ENCODE measurements at regions not wholly inside any gene's neighbourhood (a gene's known extent, or its start where the extent isn't known, plus 50 kb on each side); places are given as distances from the start of the nearest gene placed in this dataset.
"Not testable (repeated sequence)": the region's sequence is repeated elsewhere in the genome, so short reads cannot be mapped to it uniquely, and the experiment has no call there.

DNA sequence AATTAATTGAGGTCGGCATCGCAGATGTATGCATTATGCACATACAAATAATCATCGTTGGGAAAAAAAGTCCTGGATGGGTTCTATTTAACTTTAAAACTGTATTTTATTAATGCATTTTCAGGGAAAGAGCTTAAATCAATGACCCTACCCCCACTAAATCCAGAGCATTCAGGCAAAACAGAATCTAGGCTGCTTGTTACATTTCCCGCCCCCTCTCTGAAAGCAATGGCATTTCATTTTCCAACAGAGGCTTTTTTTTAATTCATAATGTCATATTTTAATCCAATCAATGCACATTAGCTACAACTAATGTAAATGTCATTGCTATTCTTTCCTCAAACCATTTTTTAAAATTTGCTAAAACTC, 117.4 kb upstream of the GRIA1 start:
- no peak for DNase-seq (ENCODE audit: low read depth)

DNA sequence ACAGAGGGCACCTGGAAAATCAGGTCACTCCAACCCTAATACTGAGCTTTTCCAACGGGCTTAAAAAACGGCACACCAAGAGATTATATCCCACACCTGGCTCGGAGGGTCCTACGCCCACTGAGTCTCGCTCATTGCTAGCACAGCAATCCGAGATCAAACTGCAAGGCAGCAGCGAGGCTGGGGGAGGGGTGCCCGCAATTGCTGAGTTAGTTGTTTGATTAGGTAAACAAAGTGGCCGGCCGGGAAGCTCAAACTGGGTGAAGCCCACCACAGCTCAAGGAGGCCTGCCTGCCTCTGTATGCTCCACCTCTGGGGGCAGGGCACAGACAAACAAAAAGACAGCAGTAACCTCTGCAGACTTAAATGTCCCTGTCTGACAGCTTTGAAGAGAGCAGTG, 108.8 kb upstream of the GRIA1 start:
- DNase-seq (ENCODE audit: low read depth), result not testable (repeated sequence)

DNA sequence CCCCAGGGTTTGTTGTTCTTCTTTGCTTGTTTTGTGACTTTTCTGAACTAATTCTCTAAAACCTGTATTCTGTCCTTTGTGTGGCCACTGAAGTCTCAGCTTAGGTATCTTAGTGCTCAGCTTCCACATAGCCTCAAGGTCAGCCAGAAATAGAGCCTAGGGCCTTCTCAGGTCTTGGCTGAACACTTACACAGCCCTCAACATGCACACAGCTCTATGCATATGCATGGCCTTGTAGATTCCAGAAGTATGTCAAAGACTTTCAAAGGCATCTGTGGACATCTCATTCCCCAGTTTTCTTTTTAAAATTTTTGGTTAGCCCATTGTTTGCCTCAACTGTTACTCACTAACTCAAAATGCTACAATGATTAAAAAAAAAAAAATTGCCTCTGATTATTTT, 99.9 kb upstream of the GRIA1 start:
- DNase-seq (ENCODE audit: low read depth), result no peak

DNA sequence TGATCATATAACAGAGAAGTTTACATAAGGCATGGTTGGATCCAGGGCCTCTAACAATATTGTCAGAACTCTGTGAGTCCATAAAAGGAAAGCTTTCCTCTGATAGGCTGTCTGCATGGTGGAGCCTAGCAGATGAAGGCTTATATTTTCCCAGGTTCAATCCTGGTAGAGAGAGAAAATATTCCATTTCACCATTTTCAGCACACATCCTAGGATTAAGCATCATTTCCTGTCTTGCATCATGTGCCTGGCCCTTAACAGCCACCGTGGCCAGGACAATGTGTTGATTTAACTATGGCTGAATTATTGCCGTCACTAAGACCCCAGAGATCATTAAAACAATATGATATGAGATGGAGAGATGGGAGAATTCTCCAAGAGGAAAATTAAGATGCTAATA, 90.9 kb upstream of the GRIA1 start:
- no peak for DNase-seq (ENCODE audit: low read depth)

DNA sequence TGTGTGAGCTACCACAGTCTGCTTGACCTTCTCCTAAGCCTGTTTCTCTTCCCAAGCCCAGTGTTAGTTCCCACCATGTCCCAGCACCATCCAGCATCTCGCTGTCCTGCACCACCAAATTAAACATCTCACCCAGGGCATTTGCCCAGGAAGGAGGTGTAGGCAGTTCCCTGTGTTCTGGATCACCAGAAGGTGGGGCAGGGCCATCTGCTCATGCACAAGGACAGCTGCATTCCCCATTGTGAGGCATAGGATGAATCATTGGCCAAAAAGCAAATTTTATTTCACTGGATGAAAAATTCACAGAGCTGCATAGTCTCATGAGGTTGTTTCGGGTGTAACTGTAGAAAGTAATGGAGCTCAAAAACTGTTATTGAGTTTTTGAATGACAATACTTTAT, 89.5 kb upstream of the GRIA1 start:
- no peak for DNase-seq (ENCODE audit: low read depth)

DNA sequence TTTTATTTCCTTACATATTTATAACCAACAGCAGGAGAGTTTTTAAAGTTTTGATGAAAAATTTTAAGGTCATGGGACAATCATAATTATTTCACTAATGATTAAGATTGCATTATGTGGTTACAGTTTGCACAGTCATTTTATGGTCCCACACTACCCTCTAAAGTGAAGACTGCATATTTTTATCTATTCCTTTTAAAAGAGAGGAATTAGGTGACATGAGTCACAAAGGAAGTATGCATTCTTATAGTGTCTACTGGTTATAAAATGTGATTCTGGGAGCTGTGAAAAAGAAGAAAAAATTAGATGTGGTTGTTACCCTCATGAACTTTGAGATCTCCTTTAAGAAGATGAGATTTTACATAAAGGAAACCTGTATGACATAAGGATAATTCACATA, 87.9 kb upstream of the GRIA1 start:
- DNase-seq (ENCODE audit: low read depth), result no peak

DNA sequence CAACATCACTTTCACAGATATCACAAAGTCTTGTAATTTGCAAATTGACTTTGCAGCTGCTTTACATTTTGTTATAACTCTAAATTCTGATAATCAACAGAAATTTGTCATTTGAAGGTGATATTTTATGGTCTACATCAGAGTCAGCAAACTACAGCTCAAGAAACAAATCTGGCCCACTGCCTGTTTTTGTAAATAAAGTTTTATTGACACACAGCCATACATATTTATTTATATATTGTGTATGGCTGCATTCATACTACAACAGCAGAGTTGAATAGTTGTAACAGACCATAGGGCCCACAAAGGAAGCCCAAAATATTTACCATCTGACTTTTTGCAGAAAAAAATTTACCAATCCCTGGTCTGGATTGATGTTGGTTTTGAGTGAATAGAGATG, 87.0 kb upstream of the GRIA1 start:
- DNase-seq (ENCODE audit: low read depth), result no peak

DNA sequence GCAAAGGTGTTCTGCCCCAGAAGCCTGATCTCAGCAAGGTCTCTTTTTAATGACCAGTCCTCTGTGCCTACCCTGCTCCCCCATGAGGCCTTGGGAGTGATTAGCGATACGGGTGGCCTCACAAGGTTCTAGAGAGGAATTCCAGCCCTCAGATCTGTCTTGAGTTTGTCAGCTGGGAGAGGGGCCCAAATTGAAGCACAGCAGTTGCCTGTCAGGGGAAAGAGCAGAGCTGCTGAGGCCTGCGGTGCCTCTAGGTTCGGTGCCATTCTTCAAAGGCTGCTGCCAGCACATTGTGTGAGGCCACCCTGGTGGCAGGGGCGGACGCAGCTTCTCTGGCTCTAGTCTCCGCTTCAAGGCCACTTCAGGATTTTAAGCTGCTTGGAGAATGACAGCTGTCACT, 85.7 kb upstream of the GRIA1 start:
- DNase-seq (ENCODE audit: low read depth), result no peak

DNA sequence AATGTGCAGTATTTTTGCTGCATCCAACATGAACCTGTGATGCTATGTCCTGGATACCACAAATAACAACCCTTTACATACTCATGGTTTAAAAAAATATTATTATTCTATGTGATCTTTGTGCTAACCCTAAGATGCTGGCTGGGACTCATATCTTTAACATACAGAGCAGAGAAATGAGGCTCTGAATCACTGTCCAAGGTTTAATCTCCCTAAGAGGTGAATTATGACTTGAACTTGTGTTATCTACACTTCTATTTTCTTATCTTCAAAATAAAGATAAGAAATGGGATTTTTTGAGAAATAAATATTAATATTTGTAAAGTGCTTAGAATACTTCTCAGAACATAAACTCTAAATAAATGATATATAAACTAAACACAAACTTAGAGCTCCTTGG, 68.8 kb upstream of the GRIA1 start:
- DNase-seq (ENCODE audit: low read depth), result no peak

DNA sequence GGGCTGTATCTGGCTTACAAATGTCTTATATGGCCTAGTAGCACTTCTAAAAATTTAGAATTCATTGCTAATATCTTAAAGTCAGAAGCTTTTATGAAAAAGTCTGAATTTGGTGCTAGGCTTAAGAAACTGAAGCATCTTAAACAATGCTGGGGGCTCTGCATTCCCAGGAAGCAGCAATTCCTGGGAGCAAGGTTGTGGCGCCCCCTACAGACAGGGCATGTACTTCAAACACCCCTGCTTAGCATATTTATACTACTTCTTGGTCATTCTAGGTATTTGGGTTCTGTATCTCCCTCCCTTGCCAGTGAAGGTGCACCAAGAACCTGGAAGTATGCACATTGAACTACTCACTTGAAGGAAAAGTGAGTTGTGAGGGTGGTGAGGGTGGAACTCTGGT, 64.6 kb upstream of the GRIA1 start:
- no peak for DNase-seq (ENCODE audit: low read depth)

DNA sequence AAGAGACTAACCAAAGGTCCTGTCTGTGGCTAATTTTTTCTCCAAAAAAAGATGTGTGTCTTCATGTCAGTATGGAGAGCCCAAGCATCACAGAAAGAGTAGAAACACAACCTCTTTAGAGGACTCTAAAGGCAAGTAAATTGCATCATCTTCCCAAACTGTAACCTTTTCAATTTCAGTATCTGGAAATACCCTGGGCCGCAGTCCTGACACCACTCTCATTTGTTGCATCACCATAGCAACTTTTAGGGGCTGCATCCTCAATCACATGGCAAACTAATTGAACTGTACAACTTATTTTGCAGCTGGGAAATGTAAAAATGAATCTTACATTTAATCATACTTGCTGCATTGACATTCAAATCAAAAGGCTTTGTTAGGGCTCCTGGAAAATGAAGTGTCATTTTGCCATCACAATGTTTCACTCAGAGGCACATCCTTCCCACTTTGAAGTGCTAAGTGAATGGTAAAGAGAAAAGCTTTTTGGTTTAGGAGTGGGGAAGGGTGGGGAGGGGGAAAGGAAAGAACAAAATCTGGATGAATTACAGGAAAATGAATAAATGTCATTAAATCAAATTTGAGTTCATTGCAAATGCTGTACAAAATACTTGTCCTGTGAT, 60.6 kb upstream of the GRIA1 start:
- no peak for DNase-seq (ENCODE audit: low read depth)

DNA sequence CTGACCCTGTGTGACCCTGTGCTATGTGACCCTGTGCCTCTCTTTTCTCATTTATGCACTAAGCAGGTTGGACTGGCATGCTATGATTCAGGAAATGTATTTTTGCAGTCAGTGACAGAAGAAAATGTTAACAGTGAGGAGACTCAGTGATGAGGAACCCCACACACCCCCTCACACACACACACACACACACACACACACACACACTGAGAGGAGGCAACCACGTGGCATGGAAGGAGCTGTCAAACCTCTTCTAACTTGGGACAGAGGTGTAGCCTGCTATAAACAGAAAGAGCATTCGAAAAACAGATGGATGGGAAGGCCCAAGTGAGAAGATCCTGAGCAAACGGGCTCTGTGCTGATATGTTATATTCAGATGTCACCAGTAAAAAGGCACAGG, 57.9 kb upstream of the GRIA1 start:
- no peak for DNase-seq (ENCODE audit: low read depth)

DNA sequence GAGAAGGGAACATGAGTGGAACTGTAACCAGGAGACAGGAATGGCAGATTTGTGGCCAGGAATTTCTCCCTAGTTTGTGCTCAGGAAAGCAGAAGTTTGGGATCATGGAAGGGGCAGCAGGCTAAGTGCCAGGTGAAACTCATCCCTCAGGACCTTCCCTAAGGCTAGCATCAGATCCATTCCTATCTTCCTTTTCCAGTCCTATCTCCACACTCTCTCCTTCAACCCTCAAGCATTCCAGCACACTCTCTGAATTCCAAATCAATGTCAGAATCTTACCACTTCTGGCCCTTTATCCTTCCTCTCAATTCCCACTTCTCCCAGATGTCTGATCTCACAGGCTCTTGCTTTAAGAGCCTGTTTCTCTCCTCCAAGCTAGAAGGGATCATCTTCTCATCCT, 53.2 kb upstream of the GRIA1 start:
- DNase-seq (ENCODE audit: low read depth), result no peak

DNA sequence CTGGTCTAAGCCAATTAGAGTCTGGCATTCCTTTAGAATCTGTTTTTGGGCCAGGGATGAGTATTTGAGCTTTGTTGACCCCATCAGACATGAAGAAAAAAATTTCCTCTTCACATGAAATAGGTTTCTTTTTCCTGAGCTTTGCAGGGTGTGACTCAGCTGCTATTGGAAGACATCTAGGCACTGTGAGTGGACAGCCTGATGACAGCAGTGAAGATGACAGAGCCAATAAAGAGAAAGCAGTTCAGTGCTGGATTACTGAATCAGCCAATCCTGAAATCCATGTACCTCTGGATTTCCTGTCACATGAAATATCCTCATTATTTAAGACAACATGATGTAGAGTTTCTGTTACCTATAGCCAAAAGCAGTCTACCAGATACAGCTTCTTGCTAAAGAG, 51.3 kb upstream of the GRIA1 start:
- DNase-seq (ENCODE audit: low read depth), result no peak

Data from fibroblast of the conjunctiva (primary cell).